Hepatocyte (in vitro differentiated cells): ENCODE measurements at regions not wholly inside any gene's neighbourhood (a gene's known extent, or its start where the extent isn't known, plus 50 kb on each side); places are given as distances from the start of the nearest gene placed in this dataset.

Experiments
- DNase-seq: peaks from one replicate; pipeline ENCODE4 v3.0.0-alpha.2; 2016; ENCODE audit warnings: low spot score
- H2AFZ ChIP-seq: fragments of 200-600 bp; sonication (generic); 2 replicates; pipeline ENCODE4 v1.6.0; 2016; ENCODE audit warnings: antibody characterized with exemption, mild to moderate bottlenecking
- H3K27ac ChIP-seq: fragments of 200-600 bp; sonication (generic); 2 replicates; pipeline ENCODE4 v1.5.1; 2016; ENCODE audit warnings: mild to moderate bottlenecking
- H3K27me3 ChIP-seq: fragments of 200-600 bp; sonication (generic); 2 replicates; pipeline ENCODE4 v1.6.1; 2016
- H3K36me3 ChIP-seq: fragments of 200-600 bp; sonication (generic); replicated peaks from 2 replicates; pipeline ENCODE4 v1.5.1; 2016; ENCODE audit warnings: low read depth; ENCODE audit not compliant: insufficient read depth
- H3K4me1 ChIP-seq: fragments of 200-600 bp; sonication (generic); 2 replicates; pipeline ENCODE4 v1.5.1; 2016; ENCODE audit warnings: mild to moderate bottlenecking, moderate library complexity; ENCODE audit not compliant: insufficient read depth
- H3K4me2 ChIP-seq: fragments of 200-600 bp; sonication (generic); 2 replicates; pipeline ENCODE4 v1.6.0; 2016
- H3K4me3 ChIP-seq: fragments of 200-600 bp; sonication (generic); 2 replicates; pipeline ENCODE4 v1.5.1; 2016; ENCODE audit warnings: mild to moderate bottlenecking
- H3K79me2 ChIP-seq: fragments of 200-600 bp; sonication (generic); 2 replicates; pipeline ENCODE4 v1.6.0; 2017; ENCODE audit warnings: mild to moderate bottlenecking
- H3K9me2 ChIP-seq: fragments of 200-600 bp; sonication (generic); replicated peaks from 2 replicates; pipeline ENCODE4 v1.6.0; 2017; ENCODE audit warnings: mild to moderate bottlenecking; ENCODE audit not compliant: insufficient read depth
- H3K9me3 ChIP-seq: fragments of 200-600 bp; sonication (generic); 2 replicates; pipeline ENCODE4 v1.5.1; 2016; ENCODE audit warnings: low read depth, mild to moderate bottlenecking
- H4K20me1 ChIP-seq: fragments of 200-600 bp; sonication (generic); 2 replicates; pipeline ENCODE4 v1.6.0; 2016; ENCODE audit warnings: mild to moderate bottlenecking; ENCODE audit not compliant: insufficient read depth, poor library complexity, severe bottlenecking
- CTCF ChIP-seq: fragments of 200-600 bp; sonication (generic); IDR thresholded peaks from 2 replicates; pipeline ENCODE4 v1.5.1; 2016; ENCODE audit warnings: antibody characterized with exemption, mild to moderate bottlenecking; ENCODE audit not compliant: poor library complexity
- EZH2 ChIP-seq: fragments of 200-600 bp; sonication (generic); IDR thresholded peaks from 2 replicates; pipeline ENCODE4 v1.6.1; 2016; ENCODE audit warnings: antibody characterized with exemption, mild to moderate bottlenecking, borderline replicate concordance
- EZH2phosphoT487 ChIP-seq: fragments of 200-600 bp; sonication (generic); IDR thresholded peaks from one replicate; pipeline ENCODE4 v1.6.1; 2018; ENCODE audit warnings: antibody characterized with exemption, mild to moderate bottlenecking, low read depth, moderate library complexity; ENCODE audit not compliant: unreplicated experiment, severe bottlenecking
- WGBS: methylation state at CpG from one replicate; pipeline ENCODE4 v1.1.6; 2016; ENCODE audit warnings: low lambda C conversion rate; ENCODE audit errors: missing lambda C conversion rate; 5-methylcytosine and 5-hydroxymethylcytosine counted together

DNA sequence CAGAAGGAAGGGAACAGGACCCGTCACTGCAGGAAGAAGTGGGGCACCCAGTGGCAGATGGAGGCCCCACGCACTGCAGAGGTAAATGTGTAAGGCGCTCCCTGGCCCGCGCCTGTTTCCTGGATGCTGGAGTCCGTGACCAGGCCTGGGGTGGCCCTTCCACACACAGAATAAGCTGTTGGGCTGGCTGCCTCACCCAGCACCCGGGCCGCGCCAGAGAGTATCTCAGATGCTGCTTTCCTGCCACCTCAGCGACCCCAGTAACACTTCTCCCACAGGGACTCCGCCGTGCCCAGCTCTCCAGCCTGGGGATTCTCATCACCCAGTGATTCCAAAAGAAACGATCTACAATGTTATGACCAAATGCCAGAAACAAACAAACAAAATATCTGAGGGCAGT lies 1993.1 kb downstream of the TP53TG3F start:
- WGBS: 64% methylated on average over 13 of the region's 13 CpGs
- Histone ChIP-seq H3K27ac (no peak overlapping the region), H3K9me2 (no peaks in the 10 kb centered on the region), H3K79me2 (no peaks in the 10 kb centered on the region), H2AFZ (no peak overlapping the region), H3K36me3 (no peaks in the 10 kb centered on the region), H4K20me1 (no peaks in the 10 kb centered on the region), H3K4me2 (no peak overlapping the region), H3K9me3 (no peaks in the 10 kb centered on the region), H3K4me3 (no peak overlapping the region), H3K4me1 (no peaks in the 10 kb centered on the region), H3K27me3 (no peaks in the 10 kb centered on the region)
- TF ChIP-seq EZH2: no peak
- TF ChIP-seq EZH2phosphoT487: no peak
- no peak for TF ChIP-seq CTCF
- no peak for DNase-seq

GRCh38 chr16:35463358-35463757 lies 2003.9 kb downstream of the TP53TG3F start:
- no peak for DNase-seq
- H3K36me3 ChIP-seq: no peaks in the 10 kb centered on the region
- H3K4me3 ChIP-seq: no peak overlapping the region
- H3K4me2 ChIP-seq: no peak overlapping the region
- no peak for TF ChIP-seq EZH2
- no peak for TF ChIP-seq CTCF
- TF ChIP-seq EZH2phosphoT487: no peak
- H3K27ac ChIP-seq: no peak overlapping the region
- no peaks in the 10 kb centered on the region for H3K27me3 ChIP-seq
- H3K4me1 ChIP-seq: no peaks in the 10 kb centered on the region
- no peaks in the 10 kb centered on the region for H3K79me2 ChIP-seq
- H4K20me1 ChIP-seq: no peaks in the 10 kb centered on the region
- H3K9me3 ChIP-seq: no peaks in the 10 kb centered on the region
- no peak overlapping the region for H2AFZ ChIP-seq
- no peaks in the 10 kb centered on the region for H3K9me2 ChIP-seq
- WGBS: 21% methylated on average over 1 of the region's 1 CpG

- no peak for TF ChIP-seq CTCF
- no peak for TF ChIP-seq EZH2
- TF ChIP-seq EZH2phosphoT487: no peak
- Histone ChIP-seq H3K27me3 (no peaks in the 10 kb centered on the region), H3K36me3 (no peaks in the 10 kb centered on the region), H3K9me3 (no peaks in the 10 kb centered on the region), H3K4me2 (no peak overlapping the region), H3K4me3 (no peak overlapping the region), H4K20me1 (no peaks in the 10 kb centered on the region), H2AFZ (no peak overlapping the region), H3K4me1 (no peaks in the 10 kb centered on the region), H3K27ac (no peak overlapping the region), H3K79me2 (no peaks in the 10 kb centered on the region), H3K9me2 (no peaks in the 10 kb centered on the region)
- 24% methylated on average over 1 of the region's 1 CpG for WGBS
- no peak for DNase-seq
These were observed 2020.9 kb downstream of the TP53TG3F start for GRCh38 chr16:35480361-35480760.

DNA sequence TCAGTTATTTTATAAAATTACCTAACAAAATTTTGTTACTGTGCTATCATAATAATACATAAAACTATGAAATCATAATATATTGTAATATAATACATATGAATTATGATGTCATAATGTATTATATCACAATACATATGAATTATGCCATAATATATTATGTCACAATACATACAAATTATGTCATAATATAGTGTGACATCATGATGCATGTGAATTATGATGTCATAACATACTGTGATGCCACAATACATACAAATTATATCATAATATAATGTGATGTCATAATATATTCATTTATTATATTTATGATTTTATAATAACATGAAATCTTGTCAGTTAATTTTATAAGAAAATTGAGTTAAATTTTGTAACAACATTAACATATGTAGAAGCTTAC lies 2021.6 kb downstream of the TP53TG3F start:
- H3K27me3 ChIP-seq: no peaks in the 10 kb centered on the region

More for the DNA sequence above, 2021.6 kb downstream of the TP53TG3F start:
- TF ChIP-seq EZH2 (no peak), EZH2phosphoT487 (no peak), CTCF (no peak)
- H3K9me2 ChIP-seq: no peaks in the 10 kb centered on the region
- H3K9me3 ChIP-seq: no peaks in the 10 kb centered on the region
- H3K79me2 ChIP-seq: no peaks in the 10 kb centered on the region
- H3K4me2 ChIP-seq: no peak overlapping the region
- no peaks in the 10 kb centered on the region for H3K4me1 ChIP-seq
- no peak overlapping the region for H3K4me3 ChIP-seq
- DNase-seq: no peak
- H4K20me1 ChIP-seq: no peaks in the 10 kb centered on the region
- H2AFZ ChIP-seq: no peak overlapping the region
- no peaks in the 10 kb centered on the region for H3K36me3 ChIP-seq
- H3K27ac ChIP-seq: no peak overlapping the region
